ENCODE measurements at regions not wholly inside any gene's neighbourhood (a gene's known extent, or its start where the extent isn't known, plus 50 kb on each side); places are given as distances from the start of the nearest gene placed in this dataset.

DNA sequence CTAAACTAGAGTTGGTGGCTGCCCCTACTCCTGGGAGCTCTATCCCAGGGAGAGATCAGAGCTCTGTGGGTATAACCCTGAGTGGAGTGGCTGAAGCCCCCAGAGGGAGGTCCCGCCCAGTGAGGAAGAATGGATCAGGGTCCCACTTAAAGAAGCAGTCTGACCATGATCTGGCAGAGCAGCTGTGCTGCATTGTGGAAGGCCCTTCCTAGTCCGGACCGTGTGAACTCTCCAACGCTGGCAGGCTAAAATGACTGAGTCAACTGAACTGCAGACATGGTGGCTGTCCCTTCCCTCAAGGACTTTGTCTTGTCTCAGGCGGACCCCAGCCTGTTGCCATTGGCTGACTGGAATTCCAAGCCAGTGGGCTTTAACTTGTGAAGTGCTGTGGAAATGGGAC lies 494.2 kb downstream of the FAM181B start:
- Histone ChIP-seq H3K9ac (ENCODE audit: low read depth in 1 of 2, low read length in 2 of 2) (no peak overlapping the region), H3K9me3 (ENCODE audit: control insufficient read depth in 2 of 2, low read length in 2 of 2) (peaks cover 0 to 2% of the 10 kb centered on the region in 2 donors), H3K27me3 (ENCODE audit: control insufficient read depth in 2 of 2, insufficient read depth in 2 of 2, low read length in 2 of 2) (no peaks in the 10 kb centered on the region)

DNA sequence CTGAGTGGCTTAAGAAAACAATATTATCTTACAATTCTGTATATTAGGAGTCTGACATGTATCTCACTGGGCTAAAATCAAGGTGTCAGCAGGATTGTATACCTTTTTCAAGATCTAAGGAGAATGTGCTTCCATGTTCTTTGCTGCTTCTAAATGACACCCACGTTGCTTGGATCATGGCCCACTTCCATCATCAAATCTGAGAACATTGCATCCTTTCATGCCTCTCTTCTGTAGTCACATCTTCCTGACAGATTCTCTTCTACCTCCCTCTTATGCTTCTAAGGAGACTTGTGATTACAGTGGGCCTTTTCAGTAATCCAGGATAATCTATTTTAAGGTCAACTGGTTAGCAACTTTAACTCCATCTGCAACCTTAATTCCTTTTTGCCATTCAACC lies 499.4 kb downstream of the FAM181B start:
- Histone ChIP-seq H3K4me1 (ENCODE audit: control insufficient read depth in 2 of 2, insufficient read depth in 2 of 2, low read length in 2 of 2) (no peaks in the 10 kb centered on the region), H3K27ac (ENCODE audit: low read depth in 2 of 2, low read length in 2 of 2) (no peak overlapping the region), H3K27me3 (ENCODE audit: control insufficient read depth in 2 of 2, insufficient read depth in 2 of 2, low read length in 2 of 2) (no peaks in the 10 kb centered on the region), H3K4me3 (ENCODE audit: low read length in 2 of 2) (no peak overlapping the region), H3K36me3 (ENCODE audit: control insufficient read depth in 2 of 2, insufficient read depth in 2 of 2, low read length in 2 of 2) (no peaks in the 10 kb centered on the region), H3K9me3 (ENCODE audit: control insufficient read depth in 2 of 2, low read length in 2 of 2) (peaks cover 0 to 2% of the 10 kb centered on the region in 2 donors), H3K9ac (ENCODE audit: low read depth in 1 of 2, low read length in 2 of 2) (no peak overlapping the region)

More for the DNA sequence above, 494.2 kb downstream of the FAM181B start:
- H3K27ac ChIP-seq (ENCODE audit: low read depth in 2 of 2, low read length in 2 of 2), result no peak overlapping the region
- H3K36me3 ChIP-seq (ENCODE audit: control insufficient read depth in 2 of 2, insufficient read depth in 2 of 2, low read length in 2 of 2), result no peaks in the 10 kb centered on the region
- no peaks in the 10 kb centered on the region for H3K4me1 ChIP-seq (ENCODE audit: control insufficient read depth in 2 of 2, insufficient read depth in 2 of 2, low read length in 2 of 2)
- no peak overlapping the region for H3K4me3 ChIP-seq (ENCODE audit: low read length in 2 of 2)

DNA sequence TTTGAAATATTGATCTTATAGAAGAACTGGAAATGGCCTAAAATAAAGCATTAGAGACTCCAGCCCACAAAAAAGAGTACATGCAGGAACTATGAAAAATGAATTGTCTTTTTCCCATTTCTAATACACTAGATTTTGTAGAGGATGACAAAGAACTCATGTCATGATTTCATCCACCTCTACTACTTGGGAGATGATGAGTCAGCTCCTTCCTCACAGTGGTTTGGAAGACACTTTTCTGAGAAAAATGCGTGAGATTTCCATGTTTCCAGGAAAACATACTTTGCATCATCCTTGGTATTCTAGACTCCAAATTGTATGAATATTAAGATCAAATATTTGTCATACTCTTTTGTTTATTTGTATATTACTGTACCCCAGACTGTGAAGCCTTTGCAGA lies 500.5 kb downstream of the FAM181B start:
- peaks cover 0 to 1% of the 10 kb centered on the region in 2 donors for H3K9me3 ChIP-seq (ENCODE audit: control insufficient read depth in 2 of 2, low read length in 2 of 2)
- no peak overlapping the region for H3K4me3 ChIP-seq (ENCODE audit: low read length in 2 of 2)
- H3K4me1 ChIP-seq (ENCODE audit: control insufficient read depth in 2 of 2, insufficient read depth in 2 of 2, low read length in 2 of 2), result no peaks in the 10 kb centered on the region
- no peak overlapping the region for H3K27ac ChIP-seq (ENCODE audit: low read depth in 2 of 2, low read length in 2 of 2)
- no peak overlapping the region for H3K9ac ChIP-seq (ENCODE audit: low read depth in 1 of 2, low read length in 2 of 2)
- no peaks in the 10 kb centered on the region for H3K27me3 ChIP-seq (ENCODE audit: control insufficient read depth in 2 of 2, insufficient read depth in 2 of 2, low read length in 2 of 2)
- H3K36me3 ChIP-seq (ENCODE audit: control insufficient read depth in 2 of 2, insufficient read depth in 2 of 2, low read length in 2 of 2), result no peaks in the 10 kb centered on the region

DNA sequence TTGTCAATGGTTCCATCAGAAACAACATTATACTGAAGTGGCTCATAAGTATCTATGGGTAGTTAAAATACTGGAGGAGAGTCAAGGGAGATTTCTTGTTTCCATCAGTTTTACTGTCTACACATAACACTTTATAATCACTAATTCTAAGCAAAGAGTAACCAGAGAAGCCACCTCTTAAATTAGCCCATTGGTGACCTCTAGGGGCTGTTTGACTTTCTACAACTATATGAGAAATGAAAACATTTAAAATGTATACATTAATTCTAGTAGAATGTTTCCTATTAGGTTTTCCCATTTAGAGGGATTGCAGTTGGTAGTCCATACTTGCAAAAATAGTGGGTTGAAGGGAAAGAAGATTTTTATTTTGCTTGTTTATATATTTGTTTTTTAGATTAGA lies 504.3 kb downstream of the FAM181B start:
- Histone ChIP-seq H3K9ac (ENCODE audit: low read depth in 1 of 2, low read length in 2 of 2) (no peak overlapping the region), H3K36me3 (ENCODE audit: control insufficient read depth in 2 of 2, insufficient read depth in 2 of 2, low read length in 2 of 2) (no peaks in the 10 kb centered on the region), H3K4me1 (ENCODE audit: control insufficient read depth in 2 of 2, insufficient read depth in 2 of 2, low read length in 2 of 2) (no peaks in the 10 kb centered on the region), H3K27ac (ENCODE audit: low read depth in 2 of 2, low read length in 2 of 2) (no peak overlapping the region), H3K27me3 (ENCODE audit: control insufficient read depth in 2 of 2, insufficient read depth in 2 of 2, low read length in 2 of 2) (no peaks in the 10 kb centered on the region), H3K4me3 (ENCODE audit: low read length in 2 of 2) (no peak overlapping the region), H3K9me3 (ENCODE audit: control insufficient read depth in 2 of 2, low read length in 2 of 2) (no peaks in the 10 kb centered on the region)

DNA sequence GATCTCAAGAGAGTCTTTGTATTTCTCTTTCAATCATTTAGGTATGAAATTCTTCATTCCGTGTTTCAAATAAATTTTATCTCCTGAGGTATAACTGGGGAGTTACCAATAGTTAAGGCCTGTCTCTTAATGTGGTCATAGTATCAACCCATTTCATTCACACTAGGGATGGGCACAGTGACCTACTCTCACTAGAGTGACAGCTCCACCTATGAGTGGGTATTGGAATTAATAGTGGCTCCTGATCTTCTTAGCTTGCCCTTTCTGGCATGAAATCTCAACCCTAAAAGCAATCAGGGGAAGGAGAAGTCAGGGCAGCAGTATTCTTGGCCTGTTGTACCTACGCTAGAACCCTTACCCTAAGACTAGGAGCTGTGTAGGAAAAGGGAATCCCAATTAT lies 507.7 kb downstream of the FAM181B start:
- Histone ChIP-seq H3K27me3 (ENCODE audit: control insufficient read depth in 2 of 2, insufficient read depth in 2 of 2, low read length in 2 of 2) (no peaks in the 10 kb centered on the region), H3K4me1 (ENCODE audit: control insufficient read depth in 2 of 2, insufficient read depth in 2 of 2, low read length in 2 of 2) (no peaks in the 10 kb centered on the region), H3K4me3 (ENCODE audit: low read length in 2 of 2) (no peak overlapping the region), H3K27ac (ENCODE audit: low read depth in 2 of 2, low read length in 2 of 2) (no peak overlapping the region), H3K9ac (ENCODE audit: low read depth in 1 of 2, low read length in 2 of 2) (no peak overlapping the region), H3K9me3 (ENCODE audit: control insufficient read depth in 2 of 2, low read length in 2 of 2) (no peaks in the 10 kb centered on the region), H3K36me3 (ENCODE audit: control insufficient read depth in 2 of 2, insufficient read depth in 2 of 2, low read length in 2 of 2) (no peaks in the 10 kb centered on the region)

DNA sequence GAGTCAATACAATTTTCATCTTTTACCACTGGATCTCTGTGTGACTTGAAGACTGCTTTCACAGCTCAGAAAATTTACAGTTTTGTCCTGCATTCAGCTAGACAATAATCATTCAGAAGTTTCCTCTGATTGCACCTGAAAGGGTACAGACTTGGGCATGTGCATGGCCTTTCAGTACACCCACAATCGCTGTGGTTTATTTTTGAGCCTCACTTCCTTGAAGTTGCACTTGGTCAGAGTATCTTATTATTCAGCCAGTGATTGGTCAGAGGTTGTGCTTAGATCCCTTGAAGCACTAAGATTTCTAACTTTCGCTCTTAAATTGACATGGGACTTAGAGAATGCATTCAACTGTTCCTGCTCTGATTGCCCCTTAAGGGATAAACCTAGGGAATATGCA lies 508.2 kb downstream of the FAM181B start:
- H3K4me1 ChIP-seq (ENCODE audit: control insufficient read depth in 2 of 2, insufficient read depth in 2 of 2, low read length in 2 of 2), result no peaks in the 10 kb centered on the region
- H3K27ac ChIP-seq (ENCODE audit: low read depth in 2 of 2, low read length in 2 of 2), result no peak overlapping the region
- H3K36me3 ChIP-seq (ENCODE audit: control insufficient read depth in 2 of 2, insufficient read depth in 2 of 2, low read length in 2 of 2), result no peaks in the 10 kb centered on the region
- H3K4me3 ChIP-seq (ENCODE audit: low read length in 2 of 2), result no peak overlapping the region
- no peaks in the 10 kb centered on the region for H3K9me3 ChIP-seq (ENCODE audit: control insufficient read depth in 2 of 2, low read length in 2 of 2)
- no peaks in the 10 kb centered on the region for H3K27me3 ChIP-seq (ENCODE audit: control insufficient read depth in 2 of 2, insufficient read depth in 2 of 2, low read length in 2 of 2)
- no peak overlapping the region for H3K9ac ChIP-seq (ENCODE audit: low read depth in 1 of 2, low read length in 2 of 2)

DNA sequence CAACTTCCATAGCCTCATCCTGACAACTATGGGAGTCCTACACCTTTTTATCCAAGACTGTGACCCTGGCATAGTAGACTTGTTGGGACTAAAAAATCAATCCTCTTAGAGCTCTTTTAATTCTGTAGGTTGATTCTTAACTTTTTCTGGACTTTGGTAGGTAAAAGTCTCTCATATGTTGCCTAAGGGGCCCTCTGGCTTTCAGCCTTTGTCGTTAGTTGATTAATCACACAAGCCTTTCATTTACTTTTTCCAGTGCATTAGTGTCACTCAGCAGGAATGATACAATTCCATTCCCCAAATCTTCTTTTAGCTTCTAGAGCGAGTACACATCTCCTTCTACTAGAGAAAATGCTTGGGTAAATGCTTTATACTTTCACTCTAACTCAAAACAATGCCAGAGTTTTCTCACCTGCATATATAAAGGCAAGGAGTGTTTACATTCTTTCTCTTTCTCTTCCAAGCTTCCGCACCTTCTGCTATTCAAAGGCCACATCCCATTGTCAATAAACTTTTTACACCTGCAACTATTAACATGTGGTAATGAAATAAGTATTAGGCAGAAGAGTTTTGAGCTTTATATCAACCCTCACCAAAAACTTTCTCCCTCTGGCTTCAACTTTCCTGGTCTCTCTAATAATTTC lies 516.6 kb downstream of the FAM181B start:
- no peaks in the 10 kb centered on the region for H3K36me3 ChIP-seq (ENCODE audit: control insufficient read depth in 2 of 2, insufficient read depth in 2 of 2, low read length in 2 of 2)
- no peaks in the 10 kb centered on the region for H3K4me1 ChIP-seq (ENCODE audit: control insufficient read depth in 2 of 2, insufficient read depth in 2 of 2, low read length in 2 of 2)
- H3K27ac ChIP-seq (ENCODE audit: low read depth in 2 of 2, low read length in 2 of 2), result no peak overlapping the region
- H3K4me3 ChIP-seq (ENCODE audit: low read length in 2 of 2), result no peak overlapping the region
- H3K9ac ChIP-seq (ENCODE audit: low read depth in 1 of 2, low read length in 2 of 2), result no peak overlapping the region
- H3K27me3 ChIP-seq (ENCODE audit: control insufficient read depth in 2 of 2, insufficient read depth in 2 of 2, low read length in 2 of 2), result no peaks in the 10 kb centered on the region
- no peaks in the 10 kb centered on the region for H3K9me3 ChIP-seq (ENCODE audit: control insufficient read depth in 2 of 2, low read length in 2 of 2)

DNA sequence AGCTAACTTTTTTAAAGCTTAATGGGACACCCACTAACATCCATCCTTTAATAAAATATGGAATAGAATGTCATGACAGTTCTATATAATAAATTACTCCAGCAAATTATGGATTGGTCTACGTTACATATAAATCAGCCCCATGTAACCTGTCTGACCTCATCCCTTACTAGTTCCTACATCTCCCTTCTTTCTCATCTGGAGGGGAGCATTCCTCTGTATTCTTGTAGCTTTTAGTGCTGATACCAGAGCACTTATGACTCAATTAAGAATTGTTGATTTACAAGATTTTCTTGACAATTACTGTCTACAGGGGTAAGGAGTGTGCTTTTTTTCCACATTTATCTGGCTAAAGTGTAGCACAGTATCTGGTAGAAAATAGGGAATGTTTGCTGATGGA lies 523.7 kb downstream of the FAM181B start:
- H3K27ac ChIP-seq (ENCODE audit: low read depth in 2 of 2, low read length in 2 of 2), result no peak overlapping the region
- no peaks in the 10 kb centered on the region for H3K36me3 ChIP-seq (ENCODE audit: control insufficient read depth in 2 of 2, insufficient read depth in 2 of 2, low read length in 2 of 2)
- H3K27me3 ChIP-seq (ENCODE audit: control insufficient read depth in 2 of 2, insufficient read depth in 2 of 2, low read length in 2 of 2), result no peaks in the 10 kb centered on the region
- no peak overlapping the region for H3K9ac ChIP-seq (ENCODE audit: low read depth in 1 of 2, low read length in 2 of 2)
- H3K4me3 ChIP-seq (ENCODE audit: low read length in 2 of 2), result no peak overlapping the region
- no peaks in the 10 kb centered on the region for H3K9me3 ChIP-seq (ENCODE audit: control insufficient read depth in 2 of 2, low read length in 2 of 2)
- no peaks in the 10 kb centered on the region for H3K4me1 ChIP-seq (ENCODE audit: control insufficient read depth in 2 of 2, insufficient read depth in 2 of 2, low read length in 2 of 2)

DNA sequence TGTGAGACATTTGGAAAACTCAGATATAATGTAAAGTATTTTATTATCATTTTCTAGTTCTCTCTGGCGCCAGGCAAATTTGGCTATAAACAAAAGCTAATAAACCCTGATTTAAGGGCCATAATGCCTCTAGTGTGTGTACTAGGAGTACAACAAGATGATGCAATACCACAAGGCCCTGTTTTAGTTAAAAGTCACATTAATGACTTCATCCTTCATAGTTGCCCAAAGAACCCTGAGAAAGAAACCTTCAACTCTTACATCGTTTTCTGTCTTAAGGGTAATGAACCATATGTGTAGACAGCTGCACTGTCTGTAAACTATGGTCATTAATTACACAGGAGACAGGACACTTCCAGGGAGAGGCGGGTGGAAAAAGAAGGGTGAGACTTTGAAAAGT lies 538.4 kb downstream of the FAM181B start:
- H3K4me1 ChIP-seq (ENCODE audit: control insufficient read depth in 2 of 2, insufficient read depth in 2 of 2, low read length in 2 of 2), result no peaks in the 10 kb centered on the region
- H3K4me3 ChIP-seq (ENCODE audit: low read length in 2 of 2), result no peak overlapping the region
- H3K27ac ChIP-seq (ENCODE audit: low read depth in 2 of 2, low read length in 2 of 2), result no peak overlapping the region
- no peak overlapping the region for H3K9ac ChIP-seq (ENCODE audit: low read depth in 1 of 2, low read length in 2 of 2)
- H3K36me3 ChIP-seq (ENCODE audit: control insufficient read depth in 2 of 2, insufficient read depth in 2 of 2, low read length in 2 of 2), result no peaks in the 10 kb centered on the region
- no peaks in the 10 kb centered on the region for H3K9me3 ChIP-seq (ENCODE audit: control insufficient read depth in 2 of 2, low read length in 2 of 2)
- no peaks in the 10 kb centered on the region for H3K27me3 ChIP-seq (ENCODE audit: control insufficient read depth in 2 of 2, insufficient read depth in 2 of 2, low read length in 2 of 2)

DNA sequence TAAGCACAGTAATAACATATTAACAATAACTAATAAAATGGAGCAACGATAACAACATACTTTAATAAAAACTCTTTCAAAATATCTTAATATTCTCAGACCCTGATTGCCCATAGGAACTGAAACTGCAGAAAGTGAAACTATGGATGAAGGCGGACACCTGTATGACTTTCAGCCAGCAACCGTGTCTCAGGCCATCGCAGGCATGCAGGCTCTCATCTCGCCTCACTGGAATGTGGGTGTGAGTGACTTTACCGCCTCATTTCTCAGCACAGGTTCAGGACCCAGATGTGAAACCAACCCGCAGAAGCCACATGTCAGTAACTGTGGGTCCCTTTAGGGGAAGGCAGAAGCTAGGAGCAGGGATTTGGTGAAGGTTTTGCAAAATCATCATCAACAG lies 539.1 kb downstream of the FAM181B start:
- Histone ChIP-seq H3K4me3 (ENCODE audit: low read length in 2 of 2) (no peak overlapping the region), H3K9me3 (ENCODE audit: control insufficient read depth in 2 of 2, low read length in 2 of 2) (no peaks in the 10 kb centered on the region), H3K36me3 (ENCODE audit: control insufficient read depth in 2 of 2, insufficient read depth in 2 of 2, low read length in 2 of 2) (no peaks in the 10 kb centered on the region), H3K4me1 (ENCODE audit: control insufficient read depth in 2 of 2, insufficient read depth in 2 of 2, low read length in 2 of 2) (no peaks in the 10 kb centered on the region), H3K27me3 (ENCODE audit: control insufficient read depth in 2 of 2, insufficient read depth in 2 of 2, low read length in 2 of 2) (no peaks in the 10 kb centered on the region), H3K27ac (ENCODE audit: low read depth in 2 of 2, low read length in 2 of 2) (no peak overlapping the region), H3K9ac (ENCODE audit: low read depth in 1 of 2, low read length in 2 of 2) (no peak overlapping the region)

DNA sequence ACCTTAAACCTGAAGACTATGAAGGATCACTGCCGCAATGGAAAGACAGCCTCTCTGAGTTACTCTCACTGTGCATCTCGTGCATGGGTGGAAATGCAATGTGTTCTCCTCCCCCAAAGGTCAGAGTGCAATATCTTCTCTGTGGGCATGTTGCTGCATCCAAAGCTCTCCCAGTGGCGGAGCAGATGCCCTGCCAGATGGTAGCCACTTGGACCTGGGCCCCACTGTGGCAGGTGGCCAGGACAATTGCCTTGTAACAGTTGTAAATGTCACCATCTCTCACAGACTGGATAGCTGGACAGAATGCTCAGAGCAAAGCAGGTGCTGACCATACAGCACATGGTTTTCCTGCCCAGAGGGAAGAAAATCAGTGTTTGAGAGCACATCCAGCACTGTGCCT lies 542.0 kb downstream of the FAM181B start:
- H3K27ac ChIP-seq (ENCODE audit: low read depth in 2 of 2, low read length in 2 of 2), result no peak overlapping the region
- H3K9me3 ChIP-seq (ENCODE audit: control insufficient read depth in 2 of 2, low read length in 2 of 2), result peaks cover 0 to 4% of the 10 kb centered on the region in 2 donors
- no peaks in the 10 kb centered on the region for H3K36me3 ChIP-seq (ENCODE audit: control insufficient read depth in 2 of 2, insufficient read depth in 2 of 2, low read length in 2 of 2)
- H3K4me3 ChIP-seq (ENCODE audit: low read length in 2 of 2), result no peak overlapping the region
- no peak overlapping the region for H3K9ac ChIP-seq (ENCODE audit: low read depth in 1 of 2, low read length in 2 of 2)
- no peaks in the 10 kb centered on the region for H3K4me1 ChIP-seq (ENCODE audit: control insufficient read depth in 2 of 2, insufficient read depth in 2 of 2, low read length in 2 of 2)
- H3K27me3 ChIP-seq (ENCODE audit: control insufficient read depth in 2 of 2, insufficient read depth in 2 of 2, low read length in 2 of 2), result no peaks in the 10 kb centered on the region

All from mucosa of rectum (tissue), 2 donors.